ENCODE measurements at regions not wholly inside any gene's neighbourhood (a gene's known extent, or its start where the extent isn't known, plus 50 kb on each side); places are given as distances from the start of the nearest gene placed in this dataset.

DNA sequence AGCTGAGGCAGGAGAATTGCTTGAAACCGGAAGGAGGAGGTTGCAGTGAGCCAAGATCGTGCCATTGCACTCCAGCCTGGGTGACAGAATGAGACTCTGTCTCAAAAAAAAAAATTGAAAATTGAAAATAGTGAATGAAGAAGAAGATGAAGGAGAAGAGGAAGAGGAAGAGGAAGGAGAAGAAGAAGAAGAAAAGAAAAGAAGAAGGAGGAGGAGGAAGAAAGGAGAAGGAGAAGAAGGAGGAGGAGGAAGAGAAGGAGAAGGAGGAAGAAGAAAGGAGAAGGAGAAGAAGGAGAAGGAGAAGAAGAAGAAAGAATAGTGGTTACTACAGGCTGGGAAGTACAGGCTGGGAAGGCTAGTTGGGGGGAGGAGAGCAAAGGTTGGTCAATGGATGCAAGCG is 124.3 kb upstream of the CPSF6 start:
- H3K4me1 Mint-ChIP-seq: peaks cover 4% of the 10 kb centered on the region; the same call in 1 of the 2 replicates
- TF ChIP-seq SP1 (CRISPR knock-in tag; conservative IDR thresholded peaks at IDR 0.05): no peak
- no peak for TF ChIP-seq RORB (CRISPR knock-in tag; IDR thresholded peaks at IDR 0.05)
- TF ChIP-seq TEAD4 (CRISPR knock-in tag; IDR thresholded peaks at IDR 0.05): no peak
- TF ChIP-seq, protein P1, sequence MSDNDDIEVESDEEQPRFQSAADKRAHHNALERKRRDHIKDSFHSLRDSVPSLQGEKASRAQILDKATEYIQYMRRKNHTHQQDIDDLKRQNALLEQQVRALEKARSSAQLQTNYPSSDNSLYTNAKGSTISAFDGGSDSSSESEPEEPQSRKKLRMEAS (CRISPR knock-in tag; IDR thresholded peaks at IDR 0.05): no peak
- TF ChIP-seq GABPB1 (CRISPR knock-in tag; IDR thresholded peaks at IDR 0.05): no peak
- TF ChIP-seq ZNF232 (CRISPR knock-in tag; IDR thresholded peaks at IDR 0.05): no peak
- TF ChIP-seq, protein P2, sequence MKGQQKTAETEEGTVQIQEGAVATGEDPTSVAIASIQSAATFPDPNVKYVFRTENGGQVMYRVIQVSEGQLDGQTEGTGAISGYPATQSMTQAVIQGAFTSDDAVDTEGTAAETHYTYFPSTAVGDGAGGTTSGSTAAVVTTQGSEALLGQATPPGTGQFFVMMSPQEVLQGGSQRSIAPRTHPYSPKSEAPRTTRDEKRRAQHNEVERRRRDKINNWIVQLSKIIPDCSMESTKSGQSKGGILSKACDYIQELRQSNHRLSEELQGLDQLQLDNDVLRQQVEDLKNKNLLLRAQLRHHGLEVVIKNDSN (CRISPR knock-in tag; IDR thresholded peaks at IDR 0.05): no peak
- TF ChIP-seq HMGA2 (CRISPR knock-in tag; IDR thresholded peaks at IDR 0.05): no peak
- TF ChIP-seq, protein P3, sequence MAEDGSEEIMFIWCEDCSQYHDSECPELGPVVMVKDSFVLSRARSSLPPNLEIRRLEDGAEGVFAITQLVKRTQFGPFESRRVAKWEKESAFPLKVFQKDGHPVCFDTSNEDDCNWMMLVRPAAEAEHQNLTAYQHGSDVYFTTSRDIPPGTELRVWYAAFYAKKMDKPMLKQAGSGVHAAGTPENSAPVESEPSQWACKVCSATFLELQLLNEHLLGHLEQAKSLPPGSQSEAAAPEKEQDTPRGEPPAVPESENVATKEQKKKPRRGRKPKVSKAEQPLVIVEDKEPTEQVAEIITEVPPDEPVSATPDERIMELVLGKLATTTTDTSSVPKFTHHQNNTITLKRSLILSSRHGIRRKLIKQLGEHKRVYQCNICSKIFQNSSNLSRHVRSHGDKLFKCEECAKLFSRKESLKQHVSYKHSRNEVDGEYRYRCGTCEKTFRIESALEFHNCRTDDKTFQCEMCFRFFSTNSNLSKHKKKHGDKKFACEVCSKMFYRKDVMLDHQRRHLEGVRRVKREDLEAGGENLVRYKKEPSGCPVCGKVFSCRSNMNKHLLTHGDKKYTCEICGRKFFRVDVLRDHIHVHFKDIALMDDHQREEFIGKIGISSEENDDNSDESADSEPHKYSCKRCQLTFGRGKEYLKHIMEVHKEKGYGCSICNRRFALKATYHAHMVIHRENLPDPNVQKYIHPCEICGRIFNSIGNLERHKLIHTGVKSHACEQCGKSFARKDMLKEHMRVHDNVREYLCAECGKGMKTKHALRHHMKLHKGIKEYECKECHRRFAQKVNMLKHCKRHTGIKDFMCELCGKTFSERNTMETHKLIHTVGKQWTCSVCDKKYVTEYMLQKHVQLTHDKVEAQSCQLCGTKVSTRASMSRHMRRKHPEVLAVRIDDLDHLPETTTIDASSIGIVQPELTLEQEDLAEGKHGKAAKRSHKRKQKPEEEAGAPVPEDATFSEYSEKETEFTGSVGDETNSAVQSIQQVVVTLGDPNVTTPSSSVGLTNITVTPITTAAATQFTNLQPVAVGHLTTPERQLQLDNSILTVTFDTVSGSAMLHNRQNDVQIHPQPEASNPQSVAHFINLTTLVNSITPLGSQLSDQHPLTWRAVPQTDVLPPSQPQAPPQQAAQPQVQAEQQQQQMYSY (CRISPR knock-in tag; IDR thresholded peaks at IDR 0.05): no peak
- no peak for TF ChIP-seq ZNF138 (CRISPR knock-in tag; conservative IDR thresholded peaks at IDR 0.05)
- no peak for TF ChIP-seq CBFB (CRISPR knock-in tag; IDR thresholded peaks at IDR 0.05; ENCODE audit: low read depth)
- no peak for TF ChIP-seq NR2C2 (CRISPR knock-in tag; IDR thresholded peaks at IDR 0.05)
- TF ChIP-seq, protein P4, sequence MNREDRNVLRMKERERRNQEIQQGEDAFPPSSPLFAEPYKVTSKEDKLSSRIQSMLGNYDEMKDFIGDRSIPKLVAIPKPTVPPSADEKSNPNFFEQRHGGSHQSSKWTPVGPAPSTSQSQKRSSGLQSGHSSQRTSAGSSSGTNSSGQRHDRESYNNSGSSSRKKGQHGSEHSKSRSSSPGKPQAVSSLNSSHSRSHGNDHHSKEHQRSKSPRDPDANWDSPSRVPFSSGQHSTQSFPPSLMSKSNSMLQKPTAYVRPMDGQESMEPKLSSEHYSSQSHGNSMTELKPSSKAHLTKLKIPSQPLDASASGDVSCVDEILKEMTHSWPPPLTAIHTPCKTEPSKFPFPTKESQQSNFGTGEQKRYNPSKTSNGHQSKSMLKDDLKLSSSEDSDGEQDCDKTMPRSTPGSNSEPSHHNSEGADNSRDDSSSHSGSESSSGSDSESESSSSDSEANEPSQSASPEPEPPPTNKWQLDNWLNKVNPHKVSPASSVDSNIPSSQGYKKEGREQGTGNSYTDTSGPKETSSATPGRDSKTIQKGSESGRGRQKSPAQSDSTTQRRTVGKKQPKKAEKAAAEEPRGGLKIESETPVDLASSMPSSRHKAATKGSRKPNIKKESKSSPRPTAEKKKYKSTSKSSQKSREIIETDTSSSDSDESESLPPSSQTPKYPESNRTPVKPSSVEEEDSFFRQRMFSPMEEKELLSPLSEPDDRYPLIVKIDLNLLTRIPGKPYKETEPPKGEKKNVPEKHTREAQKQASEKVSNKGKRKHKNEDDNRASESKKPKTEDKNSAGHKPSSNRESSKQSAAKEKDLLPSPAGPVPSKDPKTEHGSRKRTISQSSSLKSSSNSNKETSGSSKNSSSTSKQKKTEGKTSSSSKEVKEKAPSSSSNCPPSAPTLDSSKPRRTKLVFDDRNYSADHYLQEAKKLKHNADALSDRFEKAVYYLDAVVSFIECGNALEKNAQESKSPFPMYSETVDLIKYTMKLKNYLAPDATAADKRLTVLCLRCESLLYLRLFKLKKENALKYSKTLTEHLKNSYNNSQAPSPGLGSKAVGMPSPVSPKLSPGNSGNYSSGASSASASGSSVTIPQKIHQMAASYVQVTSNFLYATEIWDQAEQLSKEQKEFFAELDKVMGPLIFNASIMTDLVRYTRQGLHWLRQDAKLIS (CRISPR knock-in tag; IDR thresholded peaks at IDR 0.05; ENCODE audit: borderline replicate concordance): no peak
- no peak for TF ChIP-seq ZNF263 (CRISPR knock-in tag; IDR thresholded peaks at IDR 0.05; ENCODE audit: low read depth)
- TF ChIP-seq ESRRA (CRISPR knock-in tag; IDR thresholded peaks at IDR 0.05; ENCODE audit: borderline replicate concordance): no peak
- TF ChIP-seq, protein P5, sequence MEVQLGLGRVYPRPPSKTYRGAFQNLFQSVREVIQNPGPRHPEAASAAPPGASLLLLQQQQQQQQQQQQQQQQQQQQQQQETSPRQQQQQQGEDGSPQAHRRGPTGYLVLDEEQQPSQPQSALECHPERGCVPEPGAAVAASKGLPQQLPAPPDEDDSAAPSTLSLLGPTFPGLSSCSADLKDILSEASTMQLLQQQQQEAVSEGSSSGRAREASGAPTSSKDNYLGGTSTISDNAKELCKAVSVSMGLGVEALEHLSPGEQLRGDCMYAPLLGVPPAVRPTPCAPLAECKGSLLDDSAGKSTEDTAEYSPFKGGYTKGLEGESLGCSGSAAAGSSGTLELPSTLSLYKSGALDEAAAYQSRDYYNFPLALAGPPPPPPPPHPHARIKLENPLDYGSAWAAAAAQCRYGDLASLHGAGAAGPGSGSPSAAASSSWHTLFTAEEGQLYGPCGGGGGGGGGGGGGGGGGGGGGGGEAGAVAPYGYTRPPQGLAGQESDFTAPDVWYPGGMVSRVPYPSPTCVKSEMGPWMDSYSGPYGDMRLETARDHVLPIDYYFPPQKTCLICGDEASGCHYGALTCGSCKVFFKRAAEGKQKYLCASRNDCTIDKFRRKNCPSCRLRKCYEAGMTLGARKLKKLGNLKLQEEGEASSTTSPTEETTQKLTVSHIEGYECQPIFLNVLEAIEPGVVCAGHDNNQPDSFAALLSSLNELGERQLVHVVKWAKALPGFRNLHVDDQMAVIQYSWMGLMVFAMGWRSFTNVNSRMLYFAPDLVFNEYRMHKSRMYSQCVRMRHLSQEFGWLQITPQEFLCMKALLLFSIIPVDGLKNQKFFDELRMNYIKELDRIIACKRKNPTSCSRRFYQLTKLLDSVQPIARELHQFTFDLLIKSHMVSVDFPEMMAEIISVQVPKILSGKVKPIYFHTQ (CRISPR knock-in tag; IDR thresholded peaks at IDR 0.05): no peak
- TF ChIP-seq FOXP1 (CRISPR knock-in tag; IDR thresholded peaks at IDR 0.05; ENCODE audit: borderline replicate concordance): no peak
- no peak for TF ChIP-seq KAT7 (CRISPR knock-in tag; IDR thresholded peaks at IDR 0.05; ENCODE audit: borderline replicate concordance)
- TF ChIP-seq, protein P6, sequence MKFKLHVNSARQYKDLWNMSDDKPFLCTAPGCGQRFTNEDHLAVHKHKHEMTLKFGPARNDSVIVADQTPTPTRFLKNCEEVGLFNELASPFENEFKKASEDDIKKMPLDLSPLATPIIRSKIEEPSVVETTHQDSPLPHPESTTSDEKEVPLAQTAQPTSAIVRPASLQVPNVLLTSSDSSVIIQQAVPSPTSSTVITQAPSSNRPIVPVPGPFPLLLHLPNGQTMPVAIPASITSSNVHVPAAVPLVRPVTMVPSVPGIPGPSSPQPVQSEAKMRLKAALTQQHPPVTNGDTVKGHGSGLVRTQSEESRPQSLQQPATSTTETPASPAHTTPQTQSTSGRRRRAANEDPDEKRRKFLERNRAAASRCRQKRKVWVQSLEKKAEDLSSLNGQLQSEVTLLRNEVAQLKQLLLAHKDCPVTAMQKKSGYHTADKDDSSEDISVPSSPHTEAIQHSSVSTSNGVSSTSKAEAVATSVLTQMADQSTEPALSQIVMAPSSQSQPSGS (CRISPR knock-in tag; IDR thresholded peaks at IDR 0.05; ENCODE audit: borderline replicate concordance, low read depth): no peak
- TF ChIP-seq MYBL2 (CRISPR knock-in tag; IDR thresholded peaks at IDR 0.05): no peak
- peaks cover 6% of the 10 kb centered on the region; the same call in 1 of the 2 replicates for H3K9me3 Mint-ChIP-seq
- no peaks in the 10 kb centered on the region; the same call in 1 of the 2 replicates for H3K27me3 Mint-ChIP-seq (ENCODE audit: low read depth)
- no peak overlapping the region for H3K27ac Mint-ChIP-seq
- no peak for DNase-seq (ENCODE audit: low spot score)
- ChIA-PET POLR2A (no interaction called here), CTCF (no interaction called here)
- no peak overlapping the region for H3K4me3 Mint-ChIP-seq
- H3K36me3 Mint-ChIP-seq: no peaks in the 10 kb centered on the region
- no peak for ATAC-seq
